H1 (cell line): ENCODE measurements at regions not wholly inside any gene's neighbourhood (a gene's known extent, or its start where the extent isn't known, plus 50 kb on each side); places are given as distances from the start of the nearest gene placed in this dataset.

ENCODE experiments used
- CTCF ChIA-PET: fragments of 300-600 bp; sonication (Branson Sonifier 250); formaldehyde crosslinking; loops from one replicate; lab custom pipeline; 2021; ENCODE audit not compliant: partially characterized antibody; lab: Charles Lee
- POLR2A ChIA-PET: fragments of 300-600 bp; sonication (Branson Sonifier 250); formaldehyde crosslinking; loops from one replicate; lab custom pipeline; 2021; ENCODE audit warnings: inconsistent platforms; ENCODE audit not compliant: partially characterized antibody; lab: Charles Lee
- DNase-seq, 2 experiments: peaks; one replicate each; pipeline versions ENCODE4 v3.0.0 to v3.0.0-alpha.2; 2010 to 2022; ENCODE audit warnings: low spot score in 2 of 2, low read depth in 1 of 2, mixed read lengths in 1 of 2
- FAIRE-seq: peaks from 2 replicates; lab custom pipeline; 2011; peaks lifted over from hg19 to GRCh38; lab: Jason Lieb, UNC
- H2AFZ ChIP-seq: 2 replicates; pipeline ENCODE4 v1.8.1; 2012; ENCODE audit warnings: low read length, inconsistent platforms
- H2AK5ac ChIP-seq: 2 replicates; pipeline ENCODE4 v1.6.1; 2013; ENCODE audit warnings: low read depth, low read length
- H2BK120ac ChIP-seq: replicated peaks from 2 replicates; pipeline ENCODE3; 2013; ENCODE audit warnings: low read depth, low read length, inconsistent platforms
- H2BK12ac ChIP-seq: 2 replicates; pipeline ENCODE4 v1.6.1; 2013; ENCODE audit warnings: low read depth, low read length
- H2BK15ac ChIP-seq: 2 replicates; pipeline ENCODE4 v1.6.1; 2013; ENCODE audit warnings: low read length
- H2BK20ac ChIP-seq: 2 replicates; pipeline ENCODE4 v1.6.1; 2013; ENCODE audit warnings: low read length
- H2BK5ac ChIP-seq: 2 replicates; pipeline ENCODE4 v1.6.1; 2013; ENCODE audit warnings: low read depth, low read length
- H3K14ac ChIP-seq: 2 replicates; pipeline ENCODE4 v1.6.1; 2013; ENCODE audit warnings: inconsistent platforms; ENCODE audit not compliant: insufficient read length
- H3K18ac ChIP-seq: 2 replicates; pipeline ENCODE4 v1.6.1; 2013; ENCODE audit warnings: low read length; ENCODE audit errors: extremely low read depth
- H3K23ac ChIP-seq: 2 replicates; pipeline ENCODE4 v1.6.1; 2013; ENCODE audit warnings: inconsistent platforms; ENCODE audit not compliant: insufficient read length
- H3K23me2 ChIP-seq: 2 replicates; pipeline ENCODE4 v1.6.1; 2013; ENCODE audit warnings: low read depth, low read length
- H3K27ac ChIP-seq: 2 replicates; pipeline ENCODE4 v1.6.1; 2011; ENCODE audit warnings: low read depth, low read length, inconsistent platforms
- H3K27me3 ChIP-seq, 4 experiments: replicated peaks in 1 of 4; 1 replicate in 1 of 4; 2 replicates in 3 of 4; pipeline versions ENCODE4 v1.6.1 to v1.8.1; 2011 to 2013; ENCODE audit warnings: low read length in 3 of 4, mild to moderate bottlenecking in 3 of 4, inconsistent platforms in 2 of 4, mixed read lengths in 2 of 4, moderate library complexity in 1 of 4; ENCODE audit not compliant: control insufficient read depth in 3 of 4, insufficient read depth in 3 of 4; ENCODE audit errors: extremely low read depth in 1 of 4
- H3K36me3 ChIP-seq, 4 experiments: 2 replicates each; pipeline versions ENCODE4 v1.6.1 to v1.8.1; 2011 to 2013; ENCODE audit warnings: mild to moderate bottlenecking in 4 of 4, low read length in 3 of 4, moderate library complexity in 2 of 4, control low read depth in 1 of 4, inconsistent platforms in 1 of 4; ENCODE audit not compliant: insufficient read depth in 4 of 4, control insufficient read depth in 2 of 4
- H3K4ac ChIP-seq: replicated peaks from 2 replicates; pipeline ENCODE3; 2013; ENCODE audit warnings: low read length, low read depth, mixed read lengths, inconsistent platforms; ENCODE audit not compliant: insufficient read length
- H3K4me1 ChIP-seq, 4 experiments: replicated peaks in 1 of 4; 1 replicate in 1 of 4; 2 replicates in 3 of 4; pipeline versions ENCODE4 v1.6.1 to v1.8.1; 2011 to 2013; ENCODE audit warnings: low read length in 3 of 4, inconsistent platforms in 2 of 4, mixed read lengths in 1 of 4; ENCODE audit not compliant: insufficient read depth in 4 of 4, control insufficient read depth in 3 of 4
- H3K4me2 ChIP-seq, 2 experiments: 2 replicates each; pipeline versions ENCODE4 v1.6.1 to v1.8.1; 2011 to 2013; ENCODE audit warnings: low read depth in 2 of 2, low read length in 2 of 2, control low read depth in 1 of 2, inconsistent platforms in 1 of 2, mild to moderate bottlenecking in 1 of 2; ENCODE audit not compliant: insufficient read depth in 1 of 2
- H3K4me3 ChIP-seq, 4 experiments: fragments of 200-600, 300-600 bp in 1 of 4; sonication (generic), shearing (Covaris generic), sonication (Bioruptor Twin) in 1 of 4; 2 replicates each; pipeline versions ENCODE4 v1.5.1 to v1.8.1; 2011 to 2016; ENCODE audit warnings: low read length in 4 of 4, low read depth in 3 of 4, control low read depth in 2 of 4, inconsistent platforms in 2 of 4, mild to moderate bottlenecking in 2 of 4, mixed read lengths in 1 of 4, moderate library complexity in 1 of 4; ENCODE audit not compliant: insufficient read depth in 2 of 4; ENCODE audit errors: extremely low read depth in 1 of 4
- H3K56ac ChIP-seq: replicated peaks from 2 replicates; pipeline ENCODE3; 2013; ENCODE audit warnings: low read depth, mild to moderate bottlenecking, mixed read lengths, low read length, inconsistent platforms; ENCODE audit not compliant: insufficient read length
- H3K79me1 ChIP-seq: 2 replicates; pipeline ENCODE4 v1.6.1; 2013; ENCODE audit warnings: low read depth, low read length, control low read depth
- H3K79me2 ChIP-seq, 2 experiments: 2 replicates each; pipeline versions ENCODE4 v1.6.1 to v1.8.1; 2012 to 2013; ENCODE audit warnings: low read length in 2 of 2, mild to moderate bottlenecking in 2 of 2, inconsistent platforms in 1 of 2; ENCODE audit not compliant: insufficient read depth in 2 of 2, control insufficient read depth in 1 of 2
- H3K9ac ChIP-seq, 4 experiments: replicated peaks in 1 of 4; 1 replicate in 1 of 4; 2 replicates in 3 of 4; pipeline versions ENCODE4 v1.6.1 to v1.8.1; 2011 to 2013; ENCODE audit warnings: low read depth in 3 of 4, low read length in 3 of 4, control low read depth in 2 of 4, mild to moderate bottlenecking in 2 of 4, moderate library complexity in 2 of 4, inconsistent platforms in 1 of 4; ENCODE audit errors: extremely low read depth in 1 of 4
- H3K9me3 ChIP-seq, 2 experiments: 2 replicates each; pipeline versions ENCODE4 v1.6.1 to v1.8.1; 2012 to 2013; ENCODE audit warnings: mild to moderate bottlenecking in 2 of 2, moderate library complexity in 2 of 2, control low read depth in 1 of 2, inconsistent platforms in 1 of 2, low read depth in 1 of 2, low read length in 1 of 2, mixed read lengths in 1 of 2; ENCODE audit not compliant: insufficient read depth in 2 of 2
- H4K20me1 ChIP-seq, 2 experiments: replicated peaks in 1 of 2; 2 replicates each; pipeline versions ENCODE3 to v1.8.1; 2011 to 2013; ENCODE audit warnings: inconsistent platforms in 2 of 2, low read length in 2 of 2, mild to moderate bottlenecking in 1 of 2; ENCODE audit not compliant: insufficient read depth in 2 of 2, control insufficient read depth in 1 of 2
- H4K5ac ChIP-seq: 2 replicates; pipeline ENCODE4 v1.6.1; 2013; ENCODE audit warnings: low read length, low read depth, mixed read lengths, inconsistent platforms; ENCODE audit not compliant: insufficient read length
- H4K8ac ChIP-seq: 2 replicates; pipeline ENCODE4 v1.8.0; 2013; ENCODE audit warnings: mild to moderate bottlenecking, moderate library complexity, low read length, inconsistent platforms; ENCODE audit not compliant: insufficient read depth; ENCODE audit errors: extremely low read depth
- H4K91ac ChIP-seq: replicated peaks from 2 replicates; pipeline ENCODE3; 2013; ENCODE audit warnings: low read length, mixed read lengths, inconsistent platforms; ENCODE audit not compliant: insufficient read length
- BRCA1 ChIP-seq: IDR thresholded peaks from 2 replicates; pipeline ENCODE4 v1.6.1; 2012; ENCODE audit warnings: low read depth, low read length, improper control_type of control experiment
- CHD1 ChIP-seq: IDR thresholded peaks from 2 replicates; pipeline ENCODE4 v1.6.1; 2012; ENCODE audit warnings: low read depth, low read length, improper control_type of control experiment
- CHD2 ChIP-seq: IDR thresholded peaks from 2 replicates; pipeline ENCODE4 v1.6.1; 2012; ENCODE audit warnings: low read length, improper control_type of control experiment
- EP300 ChIP-seq, 2 experiments: IDR thresholded peaks; 1 replicate in 1 of 2; 2 replicates in 1 of 2; pipeline ENCODE4 v1.6.1; 2011 to 2012; ENCODE audit warnings: low read depth in 2 of 2, low read length in 2 of 2, mild to moderate bottlenecking in 2 of 2, borderline replicate concordance in 1 of 2, inconsistent platforms in 1 of 2, moderate library complexity in 1 of 2
- FOSL1 ChIP-seq: IDR thresholded peaks from 2 replicates; pipeline ENCODE4 v1.6.1; 2011; ENCODE audit warnings: mild to moderate bottlenecking, low read depth, low read length, moderate library complexity; ENCODE audit not compliant: insufficient read depth
- KDM1A ChIP-seq: fragments of 200-600, 300-600 bp; sonication (generic); IDR thresholded peaks from 2 replicates; pipeline ENCODE4 v1.7.1; 2016; ENCODE audit warnings: mild to moderate bottlenecking, low read length, borderline replicate concordance
- PHF8 ChIP-seq: fragments of 200-600 bp; sonication (generic); conservative IDR thresholded peaks from 2 replicates; pipeline ENCODE4 v1.7.1; 2012; ENCODE audit warnings: low read depth, mild to moderate bottlenecking, inconsistent platforms, low read length, moderate library complexity
- POLR2A ChIP-seq, 2 experiments: IDR thresholded peaks; 1 replicate in 1 of 2; 2 replicates in 1 of 2; pipeline ENCODE4 v1.6.1; 2011; ENCODE audit warnings: low read depth in 2 of 2, low read length in 2 of 2, mild to moderate bottlenecking in 2 of 2; ENCODE audit errors: control extremely low read depth in 1 of 2
- POU5F1 ChIP-seq: IDR thresholded peaks from 2 replicates; pipeline ENCODE4 v1.6.1; 2011; ENCODE audit warnings: low read depth, mild to moderate bottlenecking, low read length, moderate library complexity
- SAP30 ChIP-seq: fragments of 300-600 bp; sonication (generic); IDR thresholded peaks from 2 replicates; pipeline ENCODE4 v1.7.1; 2012; ENCODE audit warnings: low read length, moderate library complexity, mild to moderate bottlenecking, inconsistent platforms; ENCODE audit not compliant: insufficient read depth, insufficient replicate concordance
- SIX5 ChIP-seq: IDR thresholded peaks from 2 replicates; pipeline ENCODE4 v1.6.1; 2011; ENCODE audit warnings: mild to moderate bottlenecking, low read depth, low read length
- SP1 ChIP-seq: IDR thresholded peaks from 2 replicates; pipeline ENCODE4 v1.6.1; 2011; ENCODE audit warnings: low read depth, low read length
- SP2 ChIP-seq: IDR thresholded peaks from 2 replicates; pipeline ENCODE4 v1.6.1; 2012; ENCODE audit warnings: mild to moderate bottlenecking, low read length, inconsistent platforms
- SP4 ChIP-seq: IDR thresholded peaks from 2 replicates; pipeline ENCODE4 v1.6.1; 2012; ENCODE audit warnings: low read length, inconsistent platforms
- SUZ12 ChIP-seq: fragments of 200-600 bp; sonication (generic); IDR thresholded peaks from 2 replicates; pipeline ENCODE4 v1.6.1; 2012; ENCODE audit warnings: mild to moderate bottlenecking, inconsistent platforms, low read length, moderate library complexity, mixed read lengths
- USF2 ChIP-seq: IDR thresholded peaks from 2 replicates; pipeline ENCODE4 v1.6.1; 2011; ENCODE audit warnings: low read length, improper control_type of control experiment
- WGBS, 2 experiments: shearing (Covaris generic) in 1 of 2; methylation state at CpG; one replicate each; pipeline versions ENCODE4 v1.1.6 to v1.1.7; 2013 to 2015; ENCODE audit warnings: low lambda C conversion rate in 2 of 2, mixed read lengths in 2 of 2, inconsistent platforms in 1 of 2, low coverage in 1 of 2, missing lambda C conversion rate in 1 of 2; ENCODE audit not compliant: insufficient replicate concordance in 2 of 2, insufficient coverage in 1 of 2, insufficient read length in 1 of 2; ENCODE audit errors: extremely low coverage in 1 of 2, missing lambda C conversion rate in 1 of 2; 5-methylcytosine and 5-hydroxymethylcytosine counted together

GRCh38 chr14:98638366-98638765, 633.6 kb downstream of the BCL11B start:
- no peaks in the 10 kb centered on the region for H3K23me2 ChIP-seq
- ChIA-PET CTCF (no interaction called here), POLR2A (no interaction called here)
- H3K56ac ChIP-seq = no peak overlapping the region
- no peak overlapping the region for H2AK5ac ChIP-seq
- no peak overlapping the region for H3K9ac ChIP-seq
- H3K4ac ChIP-seq = no peak overlapping the region
- H3K27me3 ChIP-seq = no peaks in the 10 kb centered on the region
- H3K9me3 ChIP-seq = peaks cover 0 to 3% of the 10 kb centered on the region in 2 experiments; a peak in 2 of 4 replicates
- FAIRE-seq (no peak), DNase-seq (no peak)
- H2BK20ac ChIP-seq = no peak overlapping the region
- H4K20me1 ChIP-seq = no peaks in the 10 kb centered on the region
- H4K5ac ChIP-seq = no peak overlapping the region
- no peak overlapping the region for H4K8ac ChIP-seq
- no peaks in the 10 kb centered on the region; a peak in 1 of 8 replicates for H3K36me3 ChIP-seq
- H3K18ac ChIP-seq = no peak overlapping the region
- no peak overlapping the region for H2BK120ac ChIP-seq
- H3K79me1 ChIP-seq = no peaks in the 10 kb centered on the region
- no peak overlapping the region for H3K27ac ChIP-seq
- no peak overlapping the region for H2BK12ac ChIP-seq
- no peak overlapping the region for H3K4me2 ChIP-seq
- H2BK15ac ChIP-seq = no peak overlapping the region
- H2BK5ac ChIP-seq = no peak overlapping the region
- no peak overlapping the region for H2AFZ ChIP-seq
- no peak overlapping the region for H3K14ac ChIP-seq
- H4K91ac ChIP-seq = no peak overlapping the region
- H3K23ac ChIP-seq = no peak overlapping the region
- no peaks in the 10 kb centered on the region for H3K79me2 ChIP-seq
- H3K4me1 ChIP-seq = no peaks in the 10 kb centered on the region
- 93% methylated on average over 3 of the region's 3 CpGs; no CpG with 5 or more reads in 1 of the 2 experiments for WGBS, 2 experiments
- H3K4me3 ChIP-seq = no peak overlapping the region
- TF ChIP-seq USF2 = no peak
- no peak for TF ChIP-seq POU5F1
- TF ChIP-seq SP2 = no peak
- TF ChIP-seq SP4 = no peak
- no peak for TF ChIP-seq SUZ12
- no peak for TF ChIP-seq EP300 (IDR thresholded peaks at IDR 0.05; ENCODE audit: borderline replicate concordance in 1 of 2, low read depth in 2 of 2, low read length in 2 of 2)
- no peak for TF ChIP-seq SIX5
- TF ChIP-seq SAP30 = no peak
- TF ChIP-seq POLR2A (IDR thresholded peaks at IDR 0.05; ENCODE audit: control extremely low read depth in 1 of 2, low read depth in 2 of 2, low read length in 2 of 2) = no peak
- no peak for TF ChIP-seq FOSL1
- TF ChIP-seq KDM1A = no peak
- TF ChIP-seq CHD1 = no peak
- no peak for TF ChIP-seq BRCA1
- no peak for TF ChIP-seq PHF8
- no peak for TF ChIP-seq SP1
- TF ChIP-seq CHD2 = no peak
